Stimulated activated CD8-positive, alpha-beta memory T cell treated with anti-CD3 and anti-CD28 coated beads, Interleukin-4, amount 100 ng/mL, for 1 hour (primary cell): ENCODE measurements at regions not wholly inside any gene's neighbourhood (a gene's known extent, or its start where the extent isn't known, plus 50 kb on each side); places are given as distances from the start of the nearest gene placed in this dataset.

Experiments
- DNase-seq, 2 donors: peaks; one replicate each; pipeline ENCODE4 v3.0.0-alpha.2; 2020; ENCODE audit warnings: low read depth in 2 of 2, low spot score in 1 of 2

DNA sequence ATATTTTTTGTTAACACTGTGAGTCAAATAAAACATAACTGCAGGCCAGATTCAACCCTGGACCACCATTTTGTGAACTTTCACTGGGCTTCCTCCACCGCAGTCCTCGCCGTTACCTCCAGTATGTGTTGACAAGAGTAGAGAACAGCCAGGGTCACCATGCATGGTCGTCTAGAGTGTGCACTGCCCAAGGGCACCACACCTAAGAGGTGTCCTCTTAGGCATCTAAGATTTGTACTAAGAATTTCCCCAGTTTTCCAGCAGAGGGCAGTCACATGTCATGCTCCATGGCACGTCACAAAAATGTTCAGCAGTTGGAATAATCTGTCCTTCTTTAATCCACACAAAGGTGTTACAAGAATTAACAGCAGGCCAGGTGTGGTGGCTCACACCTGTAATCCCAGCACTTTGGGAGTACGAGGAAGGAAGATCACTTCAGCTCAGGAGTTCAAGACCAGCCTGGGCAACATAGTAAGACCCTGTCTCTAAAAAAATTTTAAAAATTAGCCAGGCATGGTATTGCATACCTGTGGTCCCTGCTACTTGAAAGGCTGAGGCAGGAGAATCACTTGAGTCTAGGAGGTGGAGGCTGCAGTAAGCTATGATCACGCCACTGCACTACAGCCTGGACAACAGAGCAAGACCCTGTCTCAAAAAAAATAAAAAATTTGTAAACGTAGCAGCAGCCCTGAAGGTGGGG, 71.2 kb upstream of the FOXK1 start:
- DNase-seq = peak; percentile 25 to 26

DNA sequence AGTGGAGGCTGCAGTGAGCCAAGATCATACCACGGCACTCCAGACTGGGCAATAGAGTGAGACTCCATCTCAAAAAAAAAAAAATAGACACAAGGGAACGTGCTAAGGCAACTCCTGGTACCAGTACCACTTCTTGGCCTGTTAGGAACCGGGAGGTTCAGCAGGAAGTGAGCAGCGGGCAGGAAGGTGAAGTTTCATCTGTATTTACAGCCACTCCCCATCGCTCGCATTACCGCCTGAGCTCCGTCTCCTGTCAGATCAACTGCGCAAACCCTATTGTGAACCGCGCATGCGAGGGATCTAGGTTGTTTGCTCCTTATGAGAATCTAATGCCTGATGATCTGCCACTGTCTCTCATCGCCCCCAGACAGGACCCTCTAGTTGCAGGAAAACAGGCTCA, 69.9 kb upstream of the FOXK1 start:
- no peak for DNase-seq

DNA sequence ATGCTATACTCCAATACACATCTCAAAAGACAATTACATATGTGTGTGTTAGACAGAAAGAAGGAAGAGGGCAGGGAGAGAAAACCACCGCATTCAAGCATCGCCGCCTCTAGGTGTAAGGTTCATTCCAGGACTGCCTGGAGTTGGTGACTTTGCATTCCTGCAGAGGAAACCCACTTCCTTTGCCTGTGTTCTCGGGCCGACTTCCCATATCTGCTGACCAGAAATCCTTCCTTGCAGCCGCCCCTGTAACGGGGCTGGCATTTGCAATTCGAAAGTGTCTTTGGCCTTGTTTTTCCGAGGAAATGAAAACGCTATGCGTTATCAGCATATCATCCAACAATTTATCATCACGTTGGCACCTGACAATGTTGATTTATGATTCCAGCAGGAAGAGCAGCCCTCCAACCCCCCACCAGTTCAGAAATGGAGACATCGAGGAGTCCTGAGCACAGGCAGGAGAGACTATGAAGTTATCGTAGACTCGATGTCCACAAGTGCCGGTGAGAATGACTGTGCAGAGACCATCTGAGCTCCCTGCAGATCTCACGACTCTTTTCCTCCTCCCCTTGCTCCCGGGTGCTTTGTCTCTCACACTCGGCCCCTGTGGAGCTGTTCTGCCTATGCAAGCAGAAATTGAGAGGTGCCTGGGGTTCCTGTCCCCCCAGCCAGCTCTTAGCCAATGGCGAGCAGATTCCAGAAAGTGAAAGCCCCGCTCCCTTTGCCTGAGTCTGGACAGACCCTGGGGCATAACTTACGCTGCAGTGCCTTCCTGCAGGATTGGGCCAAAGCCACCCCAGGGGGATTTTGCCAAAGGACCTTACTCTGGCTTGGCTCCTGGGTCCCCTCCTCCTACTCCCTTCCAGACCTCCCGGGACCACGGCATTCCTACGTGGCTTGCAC, 68.9 kb upstream of the FOXK1 start:
- DNase-seq = no peak

- DNase-seq = no peak
These were observed 68.1 kb upstream of the FOXK1 start for GRCh38 chr7:4613846-4614548.

GRCh38 chr7:4616116-4616515, 66.0 kb upstream of the FOXK1 start:
- no peak for DNase-seq

- DNase-seq = no peak
These were observed 60.7 kb upstream of the FOXK1 start for GRCh38 chr7:4621396-4621795.

DNA sequence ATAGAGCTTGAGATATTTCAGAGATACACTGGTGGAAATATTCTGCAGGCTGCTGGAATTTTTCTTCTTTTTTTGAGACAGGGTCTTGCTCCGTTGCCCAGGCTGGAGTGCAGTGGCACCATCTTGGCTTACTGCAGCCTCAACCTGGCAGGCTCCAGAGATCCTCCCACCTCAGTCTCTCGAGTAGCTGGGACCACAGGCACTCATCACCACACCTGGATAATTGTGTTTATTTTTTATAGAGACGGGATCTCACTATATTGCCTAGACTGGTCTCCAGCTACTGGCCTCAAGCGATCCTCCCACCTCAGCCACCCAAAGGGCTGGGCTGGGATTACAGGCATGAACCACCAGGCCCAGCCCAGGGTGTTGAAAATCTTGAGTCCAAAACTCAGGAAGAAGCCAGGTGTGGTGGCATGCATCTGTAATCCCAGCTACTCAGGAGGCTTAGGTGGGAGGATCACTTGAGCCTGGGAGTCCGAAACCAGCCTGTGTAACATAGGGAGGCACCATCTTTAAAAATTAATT, 55.7 kb upstream of the FOXK1 start:
- DNase-seq = no peak

DNA sequence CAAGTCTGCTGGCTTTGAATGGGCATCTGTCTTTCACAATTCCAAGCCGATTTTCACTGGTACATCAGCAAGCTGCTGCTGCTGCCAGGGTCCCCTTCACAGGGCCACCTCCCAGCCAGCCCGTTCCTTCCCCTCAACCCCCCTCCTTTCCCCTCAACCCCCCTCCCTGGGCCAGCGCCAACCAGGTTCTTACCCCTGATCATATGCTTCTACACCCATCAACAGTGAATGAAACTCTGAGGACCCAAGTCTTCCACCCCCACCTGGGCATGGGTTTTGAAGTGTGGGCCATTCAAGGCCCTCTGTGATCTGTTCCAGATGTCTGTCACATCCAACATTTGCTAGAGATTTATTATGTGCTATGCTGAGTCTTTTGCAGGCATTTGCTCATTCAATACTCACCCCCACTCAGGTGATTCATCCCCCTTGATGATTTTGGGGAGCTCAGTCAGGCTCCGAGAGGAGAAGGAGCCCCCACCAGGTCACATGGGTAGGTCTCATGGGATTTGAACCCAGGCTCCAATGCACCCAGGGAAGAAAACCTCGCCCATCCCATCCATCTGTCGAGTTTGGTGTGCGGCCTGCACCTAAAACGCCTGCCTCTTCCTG, 52.7 kb upstream of the FOXK1 start:
- no peak for DNase-seq

DNA sequence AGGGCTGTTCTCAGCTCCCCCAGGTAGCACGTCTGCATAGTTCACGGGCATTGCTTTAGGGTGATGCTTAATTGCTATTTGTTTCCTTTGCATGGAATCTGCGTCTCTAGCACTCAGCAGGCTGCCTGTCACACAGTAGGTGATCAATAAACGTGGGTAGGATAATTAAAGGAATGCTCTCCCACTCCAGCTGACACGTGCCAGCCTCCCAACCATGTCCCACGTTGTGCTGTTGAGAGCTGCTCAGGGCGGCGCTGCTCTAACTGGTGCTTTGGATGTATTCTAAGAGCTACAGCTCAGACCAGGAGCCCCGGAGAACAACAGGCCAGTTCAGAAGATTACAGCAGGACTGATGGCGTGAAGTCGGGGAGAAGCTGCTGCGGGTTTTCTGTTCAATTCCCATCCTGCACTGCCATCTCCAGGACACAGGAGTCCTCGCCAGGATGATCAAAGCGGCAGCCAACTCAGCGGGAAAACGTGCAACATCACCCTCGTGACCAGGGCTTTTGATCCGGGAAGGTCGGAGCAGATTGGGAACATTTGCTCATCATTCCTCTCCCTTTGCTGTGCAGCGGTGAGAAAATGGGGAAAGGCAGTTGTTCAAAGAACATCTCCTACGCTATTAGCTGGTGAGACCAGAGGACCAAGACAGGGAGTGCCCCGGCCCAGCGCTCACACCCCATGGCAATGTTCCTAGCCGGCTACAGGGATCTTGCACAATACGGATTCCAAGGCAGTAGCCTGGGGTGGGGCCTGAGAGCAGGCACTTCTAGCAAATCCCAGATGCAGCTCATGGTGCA, 50.5 kb upstream of the FOXK1 start:
- DNase-seq = no peak
